GM23338 (cell line): ENCODE measurements at regions not wholly inside any gene's neighbourhood (a gene's known extent, or its start where the extent isn't known, plus 50 kb on each side); places are given as distances from the start of the nearest gene placed in this dataset.

ENCODE experiments used
- ATAC-seq: fragments of 200-7000 bp; cut with Tn5 transposase; 3 replicates; pipeline ENCODE4 v1.9.1; 2020
- DNase-seq: peaks from one replicate; pipeline ENCODE4 v3.0.0-alpha.2; 2015; ENCODE audit warnings: low spot score
- H2AFZ ChIP-seq: fragments of 200-600 bp; sonication (generic); 2 replicates; pipeline ENCODE4 v1.8.0; 2016; ENCODE audit warnings: antibody characterized with exemption, mild to moderate bottlenecking, moderate library complexity
- H3F3A ChIP-seq: fragments of 200-600 bp; sonication (generic); replicated peaks from 2 replicates; pipeline ENCODE4 v1.8.0; 2017; ENCODE audit warnings: antibody characterized with exemption, mixed run types, low read depth
- H3K27ac ChIP-seq: fragments of 200-600 bp; sonication (generic); 2 replicates; pipeline ENCODE4 v1.6.1; 2016; ENCODE audit warnings: low read depth
- H3K27me3 ChIP-seq: fragments of 200-600 bp; sonication (generic); 2 replicates; pipeline ENCODE4 v1.8.0; 2016; ENCODE audit warnings: mild to moderate bottlenecking, mixed run types, moderate library complexity; ENCODE audit not compliant: insufficient read depth
- H3K36me3 ChIP-seq: fragments of 200-600 bp; sonication (generic); 2 replicates; pipeline ENCODE4 v1.8.0; 2016; ENCODE audit warnings: mild to moderate bottlenecking; ENCODE audit not compliant: insufficient read depth
- H3K4me1 ChIP-seq: fragments of 200-600 bp; sonication (generic); 2 replicates; pipeline ENCODE4 v1.8.0; 2016; ENCODE audit warnings: mild to moderate bottlenecking, moderate library complexity; ENCODE audit not compliant: insufficient read depth
- H3K4me2 ChIP-seq: fragments of 200-600 bp; sonication (generic); 2 replicates; pipeline ENCODE4 v1.7.1; 2017; ENCODE audit warnings: mixed run types
- H3K4me3 ChIP-seq: fragments of 200-600 bp; sonication (generic); 2 replicates; pipeline ENCODE4 v1.6.1; 2016; ENCODE audit warnings: mixed run types
- H3K79me2 ChIP-seq: fragments of 200-600 bp; sonication (generic); replicated peaks from 2 replicates; pipeline ENCODE4 v1.8.0; 2017; ENCODE audit warnings: mild to moderate bottlenecking; ENCODE audit not compliant: insufficient read depth
- H3K9me2 ChIP-seq: fragments of 200-600 bp; sonication (generic); 2 replicates; pipeline ENCODE4 v1.8.0; 2017; ENCODE audit not compliant: insufficient read depth
- H4K20me1 ChIP-seq: fragments of 200-600 bp; sonication (generic); replicated peaks from 2 replicates; pipeline ENCODE4 v1.8.0; 2017; ENCODE audit warnings: mild to moderate bottlenecking; ENCODE audit not compliant: insufficient read depth
- H3K27ac Mint-ChIP-seq: 2 replicates; pipeline ENCODE4 v1.8.0; 2020; ENCODE audit warnings: inconsistent platforms, mild to moderate bottlenecking, moderate library complexity, mixed read lengths
- H3K27me3 Mint-ChIP-seq: 3 replicates; pipeline ENCODE4 v1.8.0; 2022; ENCODE audit warnings: low read depth, mild to moderate bottlenecking, moderate library complexity, mixed read lengths, inconsistent platforms; ENCODE audit not compliant: insufficient read depth, poor library complexity
- H3K36me3 Mint-ChIP-seq: 3 replicates; pipeline ENCODE4 v1.8.0; 2021; ENCODE audit warnings: low read depth, mild to moderate bottlenecking, inconsistent platforms, moderate library complexity, mixed read lengths
- H3K4me1 Mint-ChIP-seq: 3 replicates; pipeline ENCODE4 v1.8.0; 2020; ENCODE audit warnings: mild to moderate bottlenecking, inconsistent platforms, mixed read lengths
- H3K4me3 Mint-ChIP-seq: 3 replicates; pipeline ENCODE4 v1.8.0; 2021; ENCODE audit warnings: moderate library complexity, mild to moderate bottlenecking, inconsistent platforms, mixed read lengths
- H3K9me3 Mint-ChIP-seq: 3 replicates; pipeline ENCODE4 v1.8.0; 2020; ENCODE audit warnings: moderate library complexity, mild to moderate bottlenecking, inconsistent platforms, mixed read lengths
- CREB1 ChIP-seq: fragments of 250-450 bp; sonication (Bioruptor Pico); IDR thresholded peaks from 2 replicates; pipeline ENCODE4 v1.5.0; 2020; ENCODE audit warnings: low read depth, mild to moderate bottlenecking, moderate library complexity
- CTCF ChIP-seq, 2 experiments: fragments of 200-600 bp in 1 of 2; sonication (generic) in 1 of 2; conservative IDR thresholded peaks; 2 replicates each; pipeline versions ENCODE4 v1.5.1 to v1.6.1; 2016 to 2017; ENCODE audit warnings: antibody characterized with exemption in 2 of 2, low read depth in 2 of 2, mild to moderate bottlenecking in 2 of 2, moderate library complexity in 1 of 2
- ETS1 ChIP-seq: IDR thresholded peaks from 2 replicates; pipeline ENCODE4 v1.6.1; 2016; ENCODE audit warnings: antibody characterized with exemption
- EZH2 ChIP-seq: fragments of 200-600 bp; sonication (generic); IDR thresholded peaks from one replicate; pipeline ENCODE4 v1.8.0; 2017; ENCODE audit warnings: antibody characterized with exemption, mild to moderate bottlenecking, low read depth; ENCODE audit not compliant: unreplicated experiment
- EZH2phosphoT487 ChIP-seq: fragments of 200-600 bp; sonication (generic); IDR thresholded peaks from one replicate; pipeline ENCODE4 v1.8.1; 2018; ENCODE audit warnings: antibody characterized with exemption; ENCODE audit not compliant: unreplicated experiment
- JUNB ChIP-seq: IDR thresholded peaks from one replicate; pipeline ENCODE4 v1.6.1; 2016; ENCODE audit warnings: antibody characterized with exemption; ENCODE audit not compliant: unreplicated experiment
- NANOG ChIP-seq: IDR thresholded peaks from 2 replicates; pipeline ENCODE4 v1.6.1; 2016; ENCODE audit warnings: antibody characterized with exemption, borderline replicate concordance
- POLR2AphosphoS5 ChIP-seq: IDR thresholded peaks from 2 replicates; pipeline ENCODE4 v1.6.1; 2016; ENCODE audit warnings: antibody characterized with exemption, low read depth
- REST ChIP-seq: IDR thresholded peaks from one replicate; pipeline ENCODE4 v1.6.1; 2018; ENCODE audit warnings: antibody characterized with exemption; ENCODE audit not compliant: unreplicated experiment
- STAT1 ChIP-seq: IDR thresholded peaks from one replicate; pipeline ENCODE4 v1.6.1; 2016; ENCODE audit warnings: antibody characterized with exemption; ENCODE audit not compliant: unreplicated experiment
- ZNF114 ChIP-seq: fragments of 250-450 bp; sonication (Bioruptor Pico); IDR thresholded peaks from 2 replicates; pipeline ENCODE4 v1.5.0; 2020; ENCODE audit warnings: mild to moderate bottlenecking, moderate library complexity
- ZNF331 ChIP-seq: fragments of 250-450 bp; sonication (Bioruptor Pico); IDR thresholded peaks from 2 replicates; pipeline ENCODE4 v1.5.0; 2020; ENCODE audit warnings: low read depth, mild to moderate bottlenecking, moderate library complexity

- no peak for TF ChIP-seq REST
- TF ChIP-seq EZH2phosphoT487 = no peak
- TF ChIP-seq POLR2AphosphoS5 = no peak
- TF ChIP-seq CTCF (conservative IDR thresholded peaks at IDR 0.05; ENCODE audit: low read depth in 2 of 2) = no peak
- TF ChIP-seq CREB1 = no peak
- no peak for TF ChIP-seq EZH2
- no peak for TF ChIP-seq NANOG
- TF ChIP-seq JUNB = no peak
- TF ChIP-seq ZNF331 (CRISPR knock-in tag) = no peak
- no peak for TF ChIP-seq ZNF114
Observed at GRCh38 chr4:102404431-102404969, 59.2 kb upstream of the SLC39A8 start (continued).

GRCh38 chr4:102405821-102406401 is 60.6 kb upstream of the SLC39A8 start:
- H3K27me3 ChIP-seq = no peaks in the 10 kb centered on the region
- Mint-ChIP-seq H3K4me1 (peaks cover 1% of the 10 kb centered on the region), H3K9me3 (no peaks in the 10 kb centered on the region), H3K27me3 (no peaks in the 10 kb centered on the region), H3K36me3 (no peaks in the 10 kb centered on the region), H3K27ac (no peak overlapping the region), H3K4me3 (no peak overlapping the region)
- no peaks in the 10 kb centered on the region for H4K20me1 ChIP-seq
- H3K36me3 ChIP-seq = no peaks in the 10 kb centered on the region
- no peaks in the 10 kb centered on the region for H3K79me2 ChIP-seq
- H3K4me3 ChIP-seq = no peak overlapping the region
- no peak overlapping the region for H3K27ac ChIP-seq
- H3F3A ChIP-seq = 0 out of 2 replicates have a peak, but pooled peaks cover 6% of the 10 kb centered on the region
- DNase-seq (no peak), ATAC-seq (no peak)
- peak overlapping the region; percentile 80; the same call in 1 of the 2 replicates for H2AFZ ChIP-seq
- no peaks in the 10 kb centered on the region for H3K4me1 ChIP-seq
- no peaks in the 10 kb centered on the region for H3K9me2 ChIP-seq
- no peak overlapping the region for H3K4me2 ChIP-seq
- no peak for TF ChIP-seq STAT1
- TF ChIP-seq REST = no peak
- no peak for TF ChIP-seq ZNF114
- TF ChIP-seq CREB1 = no peak
- no peak for TF ChIP-seq EZH2phosphoT487
- no peak for TF ChIP-seq CTCF (conservative IDR thresholded peaks at IDR 0.05; ENCODE audit: low read depth in 2 of 2)
- TF ChIP-seq ETS1 = no peak
